ENCODE measurements at regions not wholly inside any gene's neighbourhood (a gene's known extent, or its start where the extent isn't known, plus 50 kb on each side); places are given as distances from the start of the nearest gene placed in this dataset.
"Not testable (repeated sequence)": the region's sequence is repeated elsewhere in the genome, so short reads cannot be mapped to it uniquely, and the experiment has no call there.

- DNase-seq: no peak
Observed at GRCh38 chr12:3367750-3368444, 123.1 kb upstream of the PRMT8 start.

- no peak for DNase-seq
Observed at GRCh38 chr12:3371018-3371417, 120.0 kb upstream of the PRMT8 start.

GRCh38 chr12:3375326-3375725 lies 115.7 kb upstream of the PRMT8 start:
- no peak for DNase-seq

- DNase-seq: no peak
Observed at GRCh38 chr12:3376779-3377455, 114.1 kb upstream of the PRMT8 start.

- DNase-seq: no peak
Observed at GRCh38 chr12:3378655-3379054, 112.3 kb upstream of the PRMT8 start.

- DNase-seq: no peak
Observed at GRCh38 chr12:3379079-3379478, 111.9 kb upstream of the PRMT8 start.

- no peak for DNase-seq
Observed at GRCh38 chr12:3380200-3381043, 110.6 kb upstream of the PRMT8 start.

- no peak for DNase-seq
Observed at GRCh38 chr12:3381059-3382047, 109.7 kb upstream of the PRMT8 start.

GRCh38 chr12:3389986-3390385 lies 101.0 kb upstream of the PRMT8 start:
- DNase-seq: peak; percentile 47

GRCh38 chr12:3397596-3397995 lies 93.4 kb upstream of the PRMT8 start:
- DNase-seq: not testable (repeated sequence)

GRCh38 chr12:3398196-3398789 lies 92.7 kb upstream of the PRMT8 start:
- no peak for DNase-seq

GRCh38 chr12:3405821-3406220 lies 85.2 kb upstream of the PRMT8 start:
- DNase-seq: no peak

- DNase-seq: no peak
Observed at GRCh38 chr12:3407723-3408122, 83.3 kb upstream of the PRMT8 start.

- DNase-seq: no peak
Observed at GRCh38 chr12:3409662-3410061, 81.3 kb upstream of the PRMT8 start.

- no peak for DNase-seq
Observed at GRCh38 chr12:3416159-3416558, 74.8 kb upstream of the PRMT8 start.

- DNase-seq: no peak
Observed at GRCh38 chr12:3416670-3417069, 74.3 kb upstream of the PRMT8 start.

GRCh38 chr12:3417113-3417512 lies 73.9 kb upstream of the PRMT8 start:
- DNase-seq: no peak

GRCh38 chr12:3417937-3418462 lies 73.0 kb upstream of the PRMT8 start:
- DNase-seq: no peak

- no peak for DNase-seq
Observed at GRCh38 chr12:3418609-3419390, 72.2 kb upstream of the PRMT8 start.

- DNase-seq: no peak
Observed at GRCh38 chr12:3419558-3419957, 71.4 kb upstream of the PRMT8 start.

GRCh38 chr12:3420693-3421092 lies 70.3 kb upstream of the PRMT8 start:
- DNase-seq: no peak
